Caco-2 (cell line): ENCODE measurements at regions not wholly inside any gene's neighbourhood (a gene's known extent, or its start where the extent isn't known, plus 50 kb on each side); places are given as distances from the start of the nearest gene placed in this dataset.
A peak's percentile ranks its signal among the peaks of the same experiment; 100 is the strongest.

ENCODE experiments used
- BruUV-seq: library from RNA; stranded (reverse); fragments of 400-500 nt; replicated peaks from 2 replicates; lab custom pipeline; 2021; lab: Mats Ljungman, UMichigan
- CTCF ChIA-PET: fragments of 300-600 bp; sonication (Branson Sonifier 250); formaldehyde crosslinking; loops from one replicate; lab custom pipeline; 2022; ENCODE audit warnings: antibody characterized with exemption; lab: Charles Lee
- POLR2A ChIA-PET: fragments of 300-600 bp; sonication (Branson Sonifier 250); formaldehyde crosslinking; loops from one replicate; lab custom pipeline; 2022; ENCODE audit warnings: antibody characterized with exemption; lab: Charles Lee
- DNase-seq, 2 experiments: peaks; one replicate each; pipeline versions ENCODE4 v3.0.0 to v3.0.0-alpha.2; 2020 to 2022
- H3K27me3 ChIP-seq: replicated peaks from 2 replicates; pipeline ENCODE4 v1.6.0; 2011; ENCODE audit warnings: low read length; ENCODE audit not compliant: control insufficient read depth, insufficient read depth
- H3K36me3 ChIP-seq: 2 replicates; pipeline ENCODE4 v1.5.1; 2011; ENCODE audit warnings: low read length; ENCODE audit not compliant: control insufficient read depth, insufficient read depth
- H3K4me1 ChIP-seq: fragments of 250-450 bp; sonication (Bioruptor Pico); 2 replicates; pipeline ENCODE4 v1.5.1; 2020; ENCODE audit warnings: mild to moderate bottlenecking
- H3K4me3 ChIP-seq: 2 replicates; pipeline ENCODE4 v1.5.1; 2011; ENCODE audit warnings: low read depth, mild to moderate bottlenecking, control low read depth, low read length
- H3K9me3 ChIP-seq: fragments of 250-450 bp; sonication (Bioruptor Pico); 2 replicates; pipeline ENCODE4 v1.5.1; 2020; ENCODE audit warnings: mild to moderate bottlenecking, moderate library complexity
- H3K27ac Mint-ChIP-seq: one replicate; pipeline ENCODE4 v1.8.0; 2022; ENCODE audit warnings: mixed read lengths; ENCODE audit not compliant: unreplicated experiment
- H3K27me3 Mint-ChIP-seq: one replicate; pipeline ENCODE4 v1.8.0; 2022; ENCODE audit warnings: mixed read lengths; ENCODE audit not compliant: insufficient read depth, unreplicated experiment
- H3K36me3 Mint-ChIP-seq: one replicate; pipeline ENCODE4 v1.8.0; 2022; ENCODE audit warnings: mild to moderate bottlenecking, mixed read lengths; ENCODE audit not compliant: insufficient read depth, unreplicated experiment
- H3K4me1 Mint-ChIP-seq: one replicate; pipeline ENCODE4 v1.8.0; 2022; ENCODE audit warnings: low read depth, mixed read lengths; ENCODE audit not compliant: unreplicated experiment
- H3K4me3 Mint-ChIP-seq: one replicate; pipeline ENCODE4 v1.8.0; 2022; ENCODE audit warnings: mild to moderate bottlenecking, moderate library complexity, mixed read lengths; ENCODE audit not compliant: unreplicated experiment
- H3K9me3 Mint-ChIP-seq: one replicate; pipeline ENCODE4 v1.8.0; 2022; ENCODE audit warnings: mixed read lengths; ENCODE audit not compliant: unreplicated experiment
- intact Hi-C: fragments of 100-400 bp; cut with micrococcal nuclease; formaldehyde crosslinking; loops from one replicate; pipeline ENCODE4 v1.10.0; 2022; ENCODE audit not compliant: unreplicated experiment
- TF ChIP-seq, protein P1 (sequence below), 2 experiments: fragments of 200-600 bp in 1 of 2; IDR thresholded peaks; 1 replicate in 1 of 2; 2 replicates in 1 of 2; pipeline versions ENCODE4 v1.5.1 to v1.8.0; 2011 to 2022; ENCODE audit warnings: antibody characterized with exemption in 1 of 2, control low read depth in 1 of 2, inconsistent platforms in 1 of 2, low read depth in 1 of 2, low read length in 1 of 2, mild to moderate bottlenecking in 1 of 2, moderate library complexity in 1 of 2; ENCODE audit not compliant: insufficient read depth in 1 of 2, severe bottlenecking in 1 of 2, unreplicated experiment in 1 of 2

DNA sequence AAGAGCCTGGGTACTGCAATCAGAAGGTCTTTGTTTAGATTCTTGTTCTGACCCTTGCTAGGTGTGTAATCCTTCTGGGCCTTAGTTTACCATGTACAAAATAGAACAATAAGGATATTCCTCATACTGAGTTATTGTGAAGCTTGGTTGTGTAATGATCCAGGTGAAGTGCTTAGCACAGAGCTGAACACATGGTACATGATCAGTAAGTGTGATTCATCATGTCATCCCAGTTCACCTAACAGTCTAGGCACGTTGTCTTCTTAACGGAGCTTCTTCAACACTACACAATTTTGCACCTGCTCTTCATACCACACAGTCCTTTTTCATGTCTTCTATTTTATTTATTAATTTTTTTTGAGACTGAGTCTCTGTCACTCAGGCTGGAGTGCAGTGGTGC is 234.3 kb upstream of the TENM4 start:
- intact Hi-C loops, result no loop called here
- POLR2A ChIA-PET, result no interaction called here
- no peak overlapping the region for H3K27ac Mint-ChIP-seq
- no peaks in the 10 kb centered on the region for H3K27me3 ChIP-seq
- H3K9me3 ChIP-seq, result no peaks in the 10 kb centered on the region
- BruUV-seq, result no TSS peak
- TF ChIP-seq, protein P1, sequence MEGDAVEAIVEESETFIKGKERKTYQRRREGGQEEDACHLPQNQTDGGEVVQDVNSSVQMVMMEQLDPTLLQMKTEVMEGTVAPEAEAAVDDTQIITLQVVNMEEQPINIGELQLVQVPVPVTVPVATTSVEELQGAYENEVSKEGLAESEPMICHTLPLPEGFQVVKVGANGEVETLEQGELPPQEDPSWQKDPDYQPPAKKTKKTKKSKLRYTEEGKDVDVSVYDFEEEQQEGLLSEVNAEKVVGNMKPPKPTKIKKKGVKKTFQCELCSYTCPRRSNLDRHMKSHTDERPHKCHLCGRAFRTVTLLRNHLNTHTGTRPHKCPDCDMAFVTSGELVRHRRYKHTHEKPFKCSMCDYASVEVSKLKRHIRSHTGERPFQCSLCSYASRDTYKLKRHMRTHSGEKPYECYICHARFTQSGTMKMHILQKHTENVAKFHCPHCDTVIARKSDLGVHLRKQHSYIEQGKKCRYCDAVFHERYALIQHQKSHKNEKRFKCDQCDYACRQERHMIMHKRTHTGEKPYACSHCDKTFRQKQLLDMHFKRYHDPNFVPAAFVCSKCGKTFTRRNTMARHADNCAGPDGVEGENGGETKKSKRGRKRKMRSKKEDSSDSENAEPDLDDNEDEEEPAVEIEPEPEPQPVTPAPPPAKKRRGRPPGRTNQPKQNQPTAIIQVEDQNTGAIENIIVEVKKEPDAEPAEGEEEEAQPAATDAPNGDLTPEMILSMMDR (IDR thresholded peaks at IDR 0.05; ENCODE audit: insufficient read depth in 1 of 2, low read depth in 1 of 2, low read length in 1 of 2, severe bottlenecking in 1 of 2, unreplicated experiment in 1 of 2), result no peak
- no peak for DNase-seq
- no peak overlapping the region for H3K4me3 Mint-ChIP-seq
- CTCF ChIA-PET, result no interaction called here
- H3K4me1 Mint-ChIP-seq, result peaks cover 16% of the 10 kb centered on the region
- no peaks in the 10 kb centered on the region for H3K36me3 Mint-ChIP-seq
- peaks cover 13% of the 10 kb centered on the region; the same call in 1 of the 2 replicates for H3K4me1 ChIP-seq
- H3K4me3 ChIP-seq, result no peak overlapping the region
- H3K9me3 Mint-ChIP-seq, result peaks cover 15% of the 10 kb centered on the region
- no peaks in the 10 kb centered on the region for H3K27me3 Mint-ChIP-seq
- H3K36me3 ChIP-seq, result no peaks in the 10 kb centered on the region

DNA sequence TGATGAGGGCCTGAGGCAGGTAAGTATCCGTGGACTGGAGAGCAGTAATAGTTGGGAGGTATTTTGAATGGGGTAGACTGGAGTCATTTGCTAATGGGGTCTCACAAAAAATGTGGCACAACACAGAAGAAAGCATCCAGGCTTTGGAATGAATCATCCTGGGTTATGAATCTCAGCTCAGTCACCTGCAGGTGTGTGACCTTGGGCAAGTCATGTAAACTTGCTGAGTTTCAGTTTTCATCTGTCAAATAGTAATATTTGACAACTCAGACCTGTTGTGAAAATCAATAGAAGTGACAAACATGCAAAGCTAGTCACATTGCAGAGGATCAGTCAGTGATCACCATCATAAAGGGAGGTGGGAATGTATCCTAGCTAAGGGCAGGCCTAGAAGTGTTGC is 232.0 kb upstream of the TENM4 start:
- CTCF ChIA-PET, result no interaction called here
- Histone ChIP-seq H3K4me3 (no peak overlapping the region), H3K27me3 (no peaks in the 10 kb centered on the region), H3K9me3 (no peaks in the 10 kb centered on the region), H3K4me1 (peaks cover 19% of the 10 kb centered on the region), H3K36me3 (no peaks in the 10 kb centered on the region)
- TF ChIP-seq, protein P1 (IDR thresholded peaks at IDR 0.05; ENCODE audit: insufficient read depth in 1 of 2, low read depth in 1 of 2, low read length in 1 of 2, severe bottlenecking in 1 of 2, unreplicated experiment in 1 of 2), result no peak
- H3K4me1 Mint-ChIP-seq, result peaks cover 17% of the 10 kb centered on the region
- POLR2A ChIA-PET, result no interaction called here
- no peak overlapping the region for H3K27ac Mint-ChIP-seq
- H3K36me3 Mint-ChIP-seq, result no peaks in the 10 kb centered on the region
- BruUV-seq, result no TSS peak
- peaks cover 15% of the 10 kb centered on the region for H3K9me3 Mint-ChIP-seq
- no peaks in the 10 kb centered on the region for H3K27me3 Mint-ChIP-seq
- DNase-seq, result no peak
- no peak overlapping the region for H3K4me3 Mint-ChIP-seq
- intact Hi-C loops, result no loop called here

DNA sequence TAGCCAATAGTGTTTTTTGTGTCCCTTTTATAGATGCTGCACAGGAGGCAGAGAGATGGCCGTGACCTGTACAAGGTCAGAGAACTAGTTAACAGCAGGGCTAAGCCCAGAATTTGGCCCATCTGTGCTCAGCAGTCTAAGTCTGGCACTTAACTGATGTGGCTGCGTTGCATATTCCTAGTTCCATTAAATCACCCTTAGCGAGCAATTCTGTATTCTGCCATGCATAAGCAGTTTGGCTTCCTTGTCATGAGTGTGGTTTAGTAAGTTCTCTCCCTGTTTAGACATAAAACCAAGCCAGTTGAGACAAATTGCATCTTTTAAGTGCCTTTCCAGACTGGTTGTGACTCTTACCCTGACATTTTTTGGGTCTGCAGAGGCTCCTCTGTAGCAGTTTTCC is 230.6 kb upstream of the TENM4 start:
- Histone ChIP-seq H3K36me3 (no peaks in the 10 kb centered on the region), H3K9me3 (no peaks in the 10 kb centered on the region), H3K4me1 (peaks cover 19% of the 10 kb centered on the region), H3K27me3 (no peaks in the 10 kb centered on the region), H3K4me3 (no peak overlapping the region)
- peaks cover 10% of the 10 kb centered on the region for H3K4me1 Mint-ChIP-seq
- DNase-seq, result no peak
- TF ChIP-seq, protein P1 (IDR thresholded peaks at IDR 0.05; ENCODE audit: insufficient read depth in 1 of 2, low read depth in 1 of 2, low read length in 1 of 2, severe bottlenecking in 1 of 2, unreplicated experiment in 1 of 2), result no peak
- no peaks in the 10 kb centered on the region for H3K36me3 Mint-ChIP-seq
- H3K27me3 Mint-ChIP-seq, result no peaks in the 10 kb centered on the region
- intact Hi-C loops, result loop anchor here (2.0 kb wide), 1 partner anchor 99 kb away; no protein-coding TSS in a partner anchor
- peak overlapping the region; percentile 61 for H3K27ac Mint-ChIP-seq
- peaks cover 15% of the 10 kb centered on the region for H3K9me3 Mint-ChIP-seq
- ChIA-PET POLR2A (no interaction called here), CTCF (interaction anchor here (0.6 kb wide), 1 partner anchor 20 kb away, joined by 5 read pairs; no protein-coding TSS in a partner anchor)
- H3K4me3 Mint-ChIP-seq, result no peak overlapping the region
- no TSS peak for BruUV-seq
